ENCODE measurements at regions not wholly inside any gene's neighbourhood (a gene's known extent, or its start where the extent isn't known, plus 50 kb on each side); places are given as distances from the start of the nearest gene placed in this dataset.
A peak's percentile ranks its signal among the peaks of the same experiment; 100 is the strongest.
"Not testable (repeated sequence)": the region's sequence is repeated elsewhere in the genome, so short reads cannot be mapped to it uniquely, and the experiment has no call there.

GRCh38 chr7:101712652-101713051 lies 83.6 kb upstream of the MYL10 start:
- DNase-seq, result no peak

- no peak for DNase-seq
These were observed 85.0 kb upstream of the MYL10 start for GRCh38 chr7:101714097-101714496.

- DNase-seq, result no peak
These were observed 88.7 kb upstream of the MYL10 start for GRCh38 chr7:101717628-101718357.

- DNase-seq, result no peak
These were observed 89.4 kb upstream of the MYL10 start for GRCh38 chr7:101718363-101719122.

- DNase-seq, result no peak
These were observed 90.0 kb upstream of the MYL10 start for GRCh38 chr7:101719123-101719470.

GRCh38 chr7:101720324-101720723 lies 91.2 kb upstream of the MYL10 start:
- no peak for DNase-seq

GRCh38 chr7:101722247-101722646 lies 93.2 kb upstream of the MYL10 start:
- DNase-seq, result no peak

- DNase-seq, result no peak
These were observed 93.6 kb upstream of the CUX1 start for GRCh38 chr7:101723835-101724234.

GRCh38 chr7:101724957-101725356 lies 92.5 kb upstream of the CUX1 start:
- no peak for DNase-seq

- no peak for DNase-seq
These were observed 91.5 kb upstream of the CUX1 start for GRCh38 chr7:101725921-101726320.

GRCh38 chr7:101727184-101727583 lies 90.2 kb upstream of the CUX1 start:
- no peak for DNase-seq

- DNase-seq, result peak; percentile 66 to 89
These were observed 89.3 kb upstream of the CUX1 start for GRCh38 chr7:101728128-101728527.

GRCh38 chr7:101728873-101729240 lies 88.6 kb upstream of the CUX1 start:
- not testable (repeated sequence) for DNase-seq

GRCh38 chr7:101729241-101729883 lies 88.1 kb upstream of the CUX1 start:
- no peak for DNase-seq

GRCh38 chr7:101731502-101732084 lies 85.8 kb upstream of the CUX1 start:
- no peak for DNase-seq

- no peak for DNase-seq
These were observed 83.5 kb upstream of the CUX1 start for GRCh38 chr7:101733713-101734475.

- DNase-seq, result no peak
These were observed 81.3 kb upstream of the CUX1 start for GRCh38 chr7:101736084-101736483.

GRCh38 chr7:101739775-101740398 lies 77.5 kb upstream of the CUX1 start:
- no peak for DNase-seq

- no peak for DNase-seq
These were observed 76.3 kb upstream of the CUX1 start for GRCh38 chr7:101740981-101741725.

- DNase-seq, result peak; percentile 39 to 56
These were observed 74.0 kb upstream of the CUX1 start for GRCh38 chr7:101743241-101743994.

GRCh38 chr7:101743995-101744360 lies 73.4 kb upstream of the CUX1 start:
- DNase-seq, result no peak

Measured in NCI-H2081 (cell line).